Activated CD8-positive, alpha-beta T cell treated with anti-CD3 and anti-CD28 coated beads for 36 hours (primary cell): ENCODE measurements at regions not wholly inside any gene's neighbourhood (a gene's known extent, or its start where the extent isn't known, plus 50 kb on each side); places are given as distances from the start of the nearest gene placed in this dataset.

Source experiments
- ATAC-seq: fragments of 200-7000 bp; cut with Tn5 transposase; one replicate; pipeline ENCODE4 v1.10.0; 2021; ENCODE audit warnings: mild to moderate bottlenecking, moderate library complexity
- CTCF ChIA-PET: fragments of 350-600 bp; sonication (Branson Sonifier 250); formaldehyde crosslinking; loops from one replicate; lab custom pipeline; 2021; ENCODE audit warnings: antibody characterized with exemption; lab: Charles Lee
- POLR2A ChIA-PET: fragments of 350-600 bp; sonication (Branson Sonifier 250); formaldehyde crosslinking; loops from one replicate; lab custom pipeline; 2021; ENCODE audit warnings: antibody characterized with exemption; lab: Charles Lee
- DNase-seq: peaks from one replicate; pipeline ENCODE4 v3.0.0-alpha.2; 2020
- H3K27ac Mint-ChIP-seq: one replicate; pipeline ENCODE4 v1.8.0; 2021; ENCODE audit warnings: mild to moderate bottlenecking, mixed read lengths
- H3K27me3 Mint-ChIP-seq: one replicate; pipeline ENCODE4 v1.8.0; 2021; ENCODE audit warnings: mixed read lengths
- H3K36me3 Mint-ChIP-seq: one replicate; pipeline ENCODE4 v1.8.0; 2021; ENCODE audit warnings: low read depth, mixed read lengths
- H3K4me1 Mint-ChIP-seq: one replicate; pipeline ENCODE4 v1.8.0; 2021; ENCODE audit warnings: low read depth, mixed read lengths
- H3K4me3 Mint-ChIP-seq: one replicate; pipeline ENCODE4 v1.8.0; 2021; ENCODE audit warnings: mild to moderate bottlenecking, moderate library complexity, mixed read lengths
- H3K9me3 Mint-ChIP-seq: one replicate; pipeline ENCODE4 v1.8.0; 2021; ENCODE audit warnings: mixed read lengths
- intact Hi-C: fragments of 100-400 bp; cut with micrococcal nuclease; formaldehyde crosslinking; loops from one replicate; pipeline ENCODE4 v1.10.0; 2022
- TF ChIP-seq, protein P1 (sequence below): fragments of 200-600 bp; IDR thresholded peaks from one replicate; pipeline ENCODE4 v1.8.0; 2022; ENCODE audit warnings: antibody characterized with exemption, mild to moderate bottlenecking

DNA sequence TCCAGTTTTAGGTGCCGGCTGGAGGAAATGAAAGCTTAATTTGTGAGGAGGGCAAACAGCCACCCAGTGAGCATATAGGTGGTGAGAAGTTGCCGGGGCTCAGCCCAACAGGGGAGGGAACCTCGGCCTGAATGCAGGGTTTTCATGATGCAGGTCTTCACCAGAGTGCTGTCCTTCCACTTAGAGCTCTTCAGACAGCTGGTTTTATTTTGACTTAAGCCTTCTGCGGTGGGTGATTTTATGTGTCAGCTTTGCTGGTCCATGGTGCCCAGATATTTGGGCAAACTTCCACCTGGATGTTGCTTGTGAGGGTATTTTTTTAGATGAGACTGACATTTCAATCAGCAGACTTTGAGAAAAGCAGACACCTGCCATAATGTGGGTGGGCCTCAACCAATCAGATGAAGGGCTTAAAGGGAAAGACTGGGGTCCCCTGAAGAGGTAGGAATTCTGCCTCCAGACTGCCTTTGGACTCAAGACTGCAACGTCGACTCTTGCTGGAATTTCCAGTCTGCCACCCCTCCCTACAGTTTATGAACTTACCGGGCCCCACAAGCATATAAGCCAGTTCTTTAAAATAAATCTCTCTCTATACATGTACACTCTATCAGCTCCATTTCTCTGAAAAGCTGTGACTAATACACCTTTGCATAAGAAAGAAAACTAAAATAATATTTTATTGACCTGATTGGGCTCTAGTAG, 72.8 kb downstream of the RHOU start:
- intact Hi-C loops, result no loop called here
- Mint-ChIP-seq H3K4me1 (peaks cover 49% of the 10 kb centered on the region), H3K36me3 (no peaks in the 10 kb centered on the region), H3K4me3 (no peak overlapping the region), H3K27me3 (no peaks in the 10 kb centered on the region), H3K9me3 (peaks cover 2% of the 10 kb centered on the region), H3K27ac (no peak overlapping the region)
- ATAC-seq (no peak), DNase-seq (no peak)
- POLR2A ChIA-PET, result no interaction called here
- CTCF ChIA-PET, result interaction anchor here (0.6 to 2.2 kb wide), 3 partner anchors 10 to 420 kb away, joined by 3 to 8 read pairs (median 3); no protein-coding TSS in a partner anchor
- TF ChIP-seq, protein P1, sequence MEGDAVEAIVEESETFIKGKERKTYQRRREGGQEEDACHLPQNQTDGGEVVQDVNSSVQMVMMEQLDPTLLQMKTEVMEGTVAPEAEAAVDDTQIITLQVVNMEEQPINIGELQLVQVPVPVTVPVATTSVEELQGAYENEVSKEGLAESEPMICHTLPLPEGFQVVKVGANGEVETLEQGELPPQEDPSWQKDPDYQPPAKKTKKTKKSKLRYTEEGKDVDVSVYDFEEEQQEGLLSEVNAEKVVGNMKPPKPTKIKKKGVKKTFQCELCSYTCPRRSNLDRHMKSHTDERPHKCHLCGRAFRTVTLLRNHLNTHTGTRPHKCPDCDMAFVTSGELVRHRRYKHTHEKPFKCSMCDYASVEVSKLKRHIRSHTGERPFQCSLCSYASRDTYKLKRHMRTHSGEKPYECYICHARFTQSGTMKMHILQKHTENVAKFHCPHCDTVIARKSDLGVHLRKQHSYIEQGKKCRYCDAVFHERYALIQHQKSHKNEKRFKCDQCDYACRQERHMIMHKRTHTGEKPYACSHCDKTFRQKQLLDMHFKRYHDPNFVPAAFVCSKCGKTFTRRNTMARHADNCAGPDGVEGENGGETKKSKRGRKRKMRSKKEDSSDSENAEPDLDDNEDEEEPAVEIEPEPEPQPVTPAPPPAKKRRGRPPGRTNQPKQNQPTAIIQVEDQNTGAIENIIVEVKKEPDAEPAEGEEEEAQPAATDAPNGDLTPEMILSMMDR, result no peak

DNA sequence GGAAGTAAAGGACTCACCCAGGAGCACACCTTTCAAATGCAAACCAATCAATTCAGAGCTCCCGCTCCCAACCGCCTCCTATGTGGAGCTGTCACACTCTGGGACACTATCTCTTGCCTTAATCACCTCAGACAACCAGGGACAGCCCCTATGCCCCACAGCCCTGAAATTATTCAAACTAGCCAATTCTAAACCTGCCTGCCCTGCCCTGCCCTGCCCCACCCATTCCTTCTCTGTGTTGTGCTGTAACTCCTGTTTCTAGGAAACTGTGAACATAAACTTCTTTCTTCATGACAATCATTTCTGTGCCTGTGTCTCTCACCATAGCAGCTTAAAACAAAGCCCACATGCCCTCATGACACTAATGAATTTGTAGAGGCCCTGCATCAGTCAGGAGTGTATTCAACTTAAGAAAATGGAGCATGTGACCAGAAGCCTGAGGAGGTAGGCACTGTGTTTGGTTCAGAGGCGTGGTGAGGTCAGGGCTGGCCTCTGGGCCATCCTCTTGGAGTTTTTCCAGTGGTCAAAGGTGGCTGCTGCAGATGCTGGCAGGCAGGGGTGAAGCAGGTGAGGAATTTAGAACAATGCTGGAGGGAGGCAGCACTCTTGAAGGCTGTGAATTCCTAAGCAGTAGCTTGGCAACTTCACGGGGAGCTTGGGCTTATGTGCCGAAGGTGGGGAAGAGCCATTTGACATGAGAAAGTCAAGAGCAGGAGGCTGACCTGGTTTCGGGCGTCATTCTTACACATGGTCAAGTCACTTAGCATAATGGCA, 74.5 kb downstream of the RHOU start:
- POLR2A ChIA-PET, result interaction anchor here (0.8 to 1.4 kb wide), 3 partner anchors 16 to 153 kb away, joined by 3 read pairs; no protein-coding TSS in a partner anchor
- H3K9me3 Mint-ChIP-seq, result no peaks in the 10 kb centered on the region
- peak; percentile 51 for DNase-seq
- TF ChIP-seq, protein P1, result no peak
- H3K4me3 Mint-ChIP-seq, result no peak overlapping the region
- no peaks in the 10 kb centered on the region for H3K36me3 Mint-ChIP-seq
- no peaks in the 10 kb centered on the region for H3K27me3 Mint-ChIP-seq
- H3K27ac Mint-ChIP-seq, result peak overlapping the region; percentile 40
- peak; percentile 69 for ATAC-seq
- CTCF ChIA-PET, result no interaction called here
- H3K4me1 Mint-ChIP-seq, result peaks cover 37% of the 10 kb centered on the region
- intact Hi-C loops, result no loop called here

DNA sequence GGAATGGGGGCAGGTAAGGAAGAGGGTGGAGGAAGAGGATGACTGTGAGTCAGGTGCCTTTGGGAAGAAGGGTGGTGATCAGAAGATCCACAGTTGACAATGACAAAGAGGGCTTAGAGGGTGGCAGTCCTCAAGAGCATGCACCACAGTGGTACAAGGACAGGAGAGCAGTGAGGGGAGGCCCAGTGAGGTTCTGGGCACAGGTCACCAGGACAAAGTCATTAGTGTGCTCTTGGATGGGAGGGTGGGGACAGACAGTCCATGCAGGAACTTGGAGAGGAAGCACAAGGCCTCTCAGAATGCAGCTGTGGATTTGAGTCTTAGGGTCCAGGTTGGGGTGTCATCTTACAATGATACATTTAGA, 75.1 kb downstream of the RHOU start:
- Mint-ChIP-seq H3K4me1 (peaks cover 31% of the 10 kb centered on the region), H3K4me3 (no peak overlapping the region), H3K27me3 (no peaks in the 10 kb centered on the region), H3K9me3 (no peaks in the 10 kb centered on the region), H3K27ac (peak overlapping the region; percentile 40), H3K36me3 (no peaks in the 10 kb centered on the region)
- ATAC-seq (no peak), DNase-seq (no peak)
- ChIA-PET CTCF (no interaction called here), POLR2A (interaction anchor here (1.0 to 1.4 kb wide), 2 partner anchors 16 to 32 kb away, joined by 3 read pairs; no protein-coding TSS in a partner anchor)
- TF ChIP-seq, protein P1, result no peak
- intact Hi-C loops, result no loop called here

DNA sequence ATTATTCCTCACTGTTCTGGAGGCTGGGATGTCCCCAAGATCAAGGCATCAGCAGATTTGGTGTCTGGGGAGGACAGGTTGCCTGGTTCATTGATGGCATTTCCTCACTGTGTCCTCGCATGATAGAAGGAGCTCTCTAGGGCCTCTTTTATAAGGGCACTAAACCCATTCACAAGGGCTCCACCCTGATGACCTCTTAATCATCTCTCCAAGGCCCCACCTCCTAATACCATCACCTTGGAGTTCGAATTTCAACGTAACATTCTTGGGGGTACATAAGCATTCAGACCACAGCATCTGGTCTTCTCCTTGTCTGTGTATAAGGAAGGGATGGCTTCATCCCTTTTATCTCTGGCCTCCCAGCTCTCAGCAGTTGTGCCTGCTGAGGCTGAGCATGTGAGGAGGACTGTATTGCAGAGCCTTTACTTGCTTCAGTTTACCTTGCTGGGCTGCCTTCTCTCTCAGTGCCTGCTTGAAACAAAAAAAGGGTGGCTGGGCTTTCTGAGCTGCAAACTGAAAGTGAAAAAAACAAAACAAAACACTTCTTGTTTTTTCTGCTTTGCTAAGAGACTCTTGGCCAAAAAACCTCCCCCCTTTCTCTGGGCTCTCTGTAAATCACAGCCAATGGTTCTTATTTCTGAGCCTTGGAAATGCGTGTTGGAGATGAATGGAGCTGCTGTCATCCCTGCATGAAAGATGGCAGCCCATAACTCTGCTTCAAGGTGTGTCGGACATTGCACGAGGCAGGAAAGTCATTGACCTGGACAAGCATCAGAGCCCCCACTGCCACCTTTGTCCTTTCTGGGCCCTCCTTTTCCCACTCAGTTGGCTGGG, 75.8 kb downstream of the RHOU start:
- no peaks in the 10 kb centered on the region for H3K36me3 Mint-ChIP-seq
- ATAC-seq (no peak), DNase-seq (no peak)
- no peaks in the 10 kb centered on the region for H3K9me3 Mint-ChIP-seq
- ChIA-PET CTCF (no interaction called here), POLR2A (no interaction called here)
- no peak overlapping the region for H3K4me3 Mint-ChIP-seq
- intact Hi-C loops, result no loop called here
- H3K4me1 Mint-ChIP-seq, result peaks cover 27% of the 10 kb centered on the region
- H3K27me3 Mint-ChIP-seq, result no peaks in the 10 kb centered on the region
- TF ChIP-seq, protein P1, result no peak
- H3K27ac Mint-ChIP-seq, result peak overlapping the region; percentile 37
